ENCODE measurements at regions not wholly inside any gene's neighbourhood (a gene's known extent, or its start where the extent isn't known, plus 50 kb on each side); places are given as distances from the start of the nearest gene placed in this dataset.

- intact Hi-C loops (cut with micrococcal nuclease) = no loop called here
Observed at GRCh38 chr10:128912568-128913311, 554.3 kb upstream of the MGMT start.

DNA sequence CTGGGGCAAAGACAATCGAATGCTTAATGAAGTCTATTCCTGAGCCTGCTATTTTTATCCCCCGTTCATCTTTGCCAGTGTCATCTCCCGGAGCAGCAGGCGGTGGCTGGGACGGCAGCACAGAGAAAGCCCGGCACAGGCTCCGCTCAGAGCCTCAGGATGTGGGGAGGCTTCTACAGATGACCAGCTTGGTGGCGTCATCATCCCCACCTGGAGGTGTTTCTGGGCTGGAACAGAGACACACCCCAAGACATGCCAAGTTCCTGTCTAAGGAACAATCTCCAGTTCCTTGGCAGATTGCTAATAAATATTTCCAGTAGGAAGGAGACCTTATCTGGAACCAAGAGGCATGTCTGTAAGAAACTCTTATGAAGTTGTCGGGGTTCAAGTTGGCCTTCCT lies 552.4 kb upstream of the MGMT start:
- intact Hi-C loops (cut with micrococcal nuclease) = no loop called here

- intact Hi-C loops (cut with micrococcal nuclease) = no loop called here
Observed at GRCh38 chr10:128915630-128916029, 551.4 kb upstream of the MGMT start.

- intact Hi-C loops (cut with micrococcal nuclease) = no loop called here
Observed at GRCh38 chr10:128916383-128916782, 550.7 kb upstream of the MGMT start.

GRCh38 chr10:128921389-128922022 lies 545.5 kb upstream of the MGMT start:
- intact Hi-C loops (cut with micrococcal nuclease) = no loop called here

DNA sequence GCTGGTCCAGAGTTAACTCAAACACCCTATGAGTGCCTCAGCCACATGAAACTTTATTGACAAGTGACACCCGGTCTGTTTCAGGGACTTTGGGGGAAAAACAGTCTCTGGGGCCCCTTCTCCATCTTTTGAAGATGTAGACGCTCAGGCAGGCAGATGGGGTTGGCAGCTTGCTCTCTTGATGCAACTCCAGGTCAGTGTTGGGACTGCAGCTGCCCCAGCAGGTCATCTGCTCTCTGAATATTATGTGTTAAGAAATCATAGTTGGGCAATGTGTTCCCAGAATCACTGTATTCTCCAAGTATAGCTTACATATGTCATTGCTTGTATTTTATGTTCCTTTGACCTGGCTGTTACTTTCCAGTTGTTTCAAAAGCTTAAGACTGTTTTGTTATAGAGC lies 544.9 kb upstream of the MGMT start:
- intact Hi-C loops (cut with micrococcal nuclease) = no loop called here

GRCh38 chr10:128922619-128923196 lies 544.3 kb upstream of the MGMT start:
- intact Hi-C loops (cut with micrococcal nuclease) = no loop called here

DNA sequence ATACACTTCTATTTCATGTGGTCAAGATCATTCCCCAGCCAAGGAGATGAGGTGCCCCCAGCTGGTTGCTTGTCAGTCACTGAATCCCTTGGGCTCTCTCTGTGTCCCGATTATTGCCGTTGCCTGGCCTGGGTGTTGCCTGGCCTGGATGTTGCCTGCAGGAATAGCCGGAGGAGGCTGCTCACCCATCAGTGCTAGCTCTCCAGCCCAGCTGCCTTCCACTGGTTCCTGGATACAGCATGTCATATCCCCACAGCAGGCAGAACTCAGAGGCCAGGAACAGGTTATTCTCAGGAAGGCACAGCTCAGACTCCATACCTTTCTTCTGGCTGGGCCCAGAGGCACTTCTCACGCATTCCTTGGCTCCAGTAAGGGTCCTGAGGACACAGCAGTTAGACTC lies 542.1 kb upstream of the MGMT start:
- intact Hi-C loops (cut with micrococcal nuclease) = no loop called here

GRCh38 chr10:128926711-128927110 lies 540.3 kb upstream of the MGMT start:
- intact Hi-C loops (cut with micrococcal nuclease) = no loop called here

- intact Hi-C loops (cut with micrococcal nuclease) = no loop called here
Observed at GRCh38 chr10:128927497-128928161, 539.4 kb upstream of the MGMT start.

DNA sequence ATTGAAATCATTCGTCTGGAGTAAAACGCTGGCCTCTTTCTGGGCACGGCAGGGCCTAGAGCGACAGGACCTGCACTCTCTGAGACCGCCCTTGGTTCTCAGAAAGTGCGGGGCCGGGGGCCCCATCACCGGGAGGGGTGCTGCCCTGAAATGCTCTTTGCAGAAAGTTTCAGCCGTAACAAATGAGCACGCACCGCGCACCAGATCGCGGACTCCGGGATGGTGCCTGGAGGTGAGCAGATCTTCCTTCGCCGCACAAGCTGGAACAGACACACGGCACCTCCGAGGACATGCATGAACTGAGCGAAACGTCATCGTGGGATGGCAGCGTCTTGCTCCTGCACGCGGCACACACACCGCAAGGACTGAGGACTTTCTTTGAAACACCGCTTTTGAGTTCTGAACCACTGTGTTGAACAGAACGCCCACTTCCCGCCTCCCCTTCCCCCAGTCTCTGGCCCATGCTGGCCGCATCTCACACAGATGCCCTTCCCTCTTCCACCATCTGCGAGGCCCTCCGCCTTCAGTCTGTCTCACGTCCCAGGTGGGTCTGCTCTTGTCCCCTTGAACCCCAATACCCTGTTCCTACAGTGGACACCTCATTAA lies 538.7 kb upstream of the MGMT start:
- intact Hi-C loops (cut with micrococcal nuclease) = no loop called here

GRCh38 chr10:128929131-128929530 lies 537.9 kb upstream of the MGMT start:
- intact Hi-C loops (cut with micrococcal nuclease) = no loop called here

GRCh38 chr10:128929767-128930166 lies 537.3 kb upstream of the MGMT start:
- intact Hi-C loops (cut with micrococcal nuclease) = no loop called here

DNA sequence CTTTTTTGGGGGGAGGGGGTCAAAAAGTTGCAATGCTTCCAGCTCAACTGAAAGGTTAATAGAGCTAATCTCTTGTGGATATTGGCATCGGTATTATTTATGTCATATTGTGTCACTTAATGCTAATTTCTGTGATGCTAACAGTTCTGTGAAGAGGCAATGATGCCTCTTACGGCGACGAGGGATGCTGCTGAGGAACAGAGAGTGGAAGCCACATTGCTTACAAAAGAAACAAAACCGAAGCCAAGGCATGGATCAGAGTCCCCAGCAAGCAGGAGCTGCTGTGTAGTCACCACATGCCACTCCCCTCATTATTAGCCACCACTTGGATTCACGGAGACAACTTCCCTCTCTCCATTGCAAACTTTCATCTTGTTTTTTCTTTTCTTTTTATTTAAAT lies 536.5 kb upstream of the MGMT start:
- intact Hi-C loops (cut with micrococcal nuclease) = no loop called here

GRCh38 chr10:128932071-128932820 lies 534.8 kb upstream of the MGMT start:
- intact Hi-C loops (cut with micrococcal nuclease) = no loop called here

- intact Hi-C loops (cut with micrococcal nuclease) = no loop called here
Observed at GRCh38 chr10:128934492-128934891, 532.5 kb upstream of the MGMT start.

- intact Hi-C loops (cut with micrococcal nuclease) = no loop called here
Observed at GRCh38 chr10:128936392-128936791, 530.6 kb upstream of the MGMT start.

DNA sequence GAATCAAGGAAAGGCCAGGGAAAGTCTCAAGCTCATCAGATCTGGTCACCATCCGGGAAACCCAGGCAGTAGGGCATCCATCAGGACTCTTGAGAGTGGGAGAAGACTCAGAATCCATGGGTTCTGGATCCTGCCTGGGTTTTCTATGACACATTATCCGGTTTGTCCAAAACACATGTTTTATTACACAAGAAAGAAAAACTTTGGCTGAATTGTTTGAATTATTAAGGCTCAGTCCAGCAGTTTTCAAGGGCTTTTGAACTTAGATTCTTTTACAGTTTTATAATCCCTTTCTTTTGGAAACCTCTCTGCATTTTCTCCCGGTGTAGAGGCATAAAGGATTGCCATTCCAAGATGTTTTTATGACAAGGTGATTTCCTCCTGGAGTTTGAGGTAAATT lies 528.5 kb upstream of the MGMT start:
- intact Hi-C loops (cut with micrococcal nuclease) = no loop called here

- intact Hi-C loops (cut with micrococcal nuclease) = no loop called here
Observed at GRCh38 chr10:128940081-128940480, 527.0 kb upstream of the MGMT start.

DNA sequence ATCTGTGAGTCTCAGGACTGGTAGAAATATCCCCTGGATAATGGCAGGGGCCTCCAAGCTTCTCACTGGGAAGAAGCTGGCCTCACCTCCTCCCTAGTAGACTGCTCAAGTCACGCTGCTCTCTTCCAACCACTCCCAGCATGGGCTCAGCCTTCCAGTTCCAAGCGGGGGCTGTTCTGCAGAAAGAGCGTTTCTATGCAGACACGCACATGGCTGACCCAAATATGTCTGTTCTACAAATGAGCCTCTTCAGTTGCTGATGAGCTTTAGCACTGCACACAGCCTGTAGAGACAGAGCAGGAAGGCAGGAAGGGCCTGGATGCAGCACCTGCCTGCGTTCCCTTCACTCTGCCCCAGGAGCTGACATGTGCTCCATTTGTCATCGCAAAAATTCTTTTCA lies 523.9 kb upstream of the MGMT start:
- intact Hi-C loops (cut with micrococcal nuclease) = no loop called here

GRCh38 chr10:128945398-128945797 lies 521.6 kb upstream of the MGMT start:
- intact Hi-C loops (cut with micrococcal nuclease) = no loop called here

All from T-helper 1 cell treated with Interleukin-12 subunit alpha and Interleukin-12 subunit beta and Interleukin-4 antibody, amounts not matched to agents 30 ng/mL and 1 ng/mL, for 36 hours (primary cell).